Caco-2 (cell line): ENCODE measurements at regions not wholly inside any gene's neighbourhood (a gene's known extent, or its start where the extent isn't known, plus 50 kb on each side); places are given as distances from the start of the nearest gene placed in this dataset.

Experiments
- BruUV-seq: library from RNA; stranded (reverse); fragments of 400-500 nt; replicated peaks from 2 replicates; lab custom pipeline; 2021; lab: Mats Ljungman, UMichigan
- CTCF ChIA-PET: fragments of 300-600 bp; sonication (Branson Sonifier 250); formaldehyde crosslinking; loops from one replicate; lab custom pipeline; 2022; ENCODE audit warnings: antibody characterized with exemption; lab: Charles Lee
- POLR2A ChIA-PET: fragments of 300-600 bp; sonication (Branson Sonifier 250); formaldehyde crosslinking; loops from one replicate; lab custom pipeline; 2022; ENCODE audit warnings: antibody characterized with exemption; lab: Charles Lee
- DNase-seq, 2 experiments: peaks; one replicate each; pipeline versions ENCODE4 v3.0.0 to v3.0.0-alpha.2; 2020 to 2022
- H3K27me3 ChIP-seq: replicated peaks from 2 replicates; pipeline ENCODE4 v1.6.0; 2011; ENCODE audit warnings: low read length; ENCODE audit not compliant: control insufficient read depth, insufficient read depth
- H3K36me3 ChIP-seq: 2 replicates; pipeline ENCODE4 v1.5.1; 2011; ENCODE audit warnings: low read length; ENCODE audit not compliant: control insufficient read depth, insufficient read depth
- H3K4me1 ChIP-seq: fragments of 250-450 bp; sonication (Bioruptor Pico); 2 replicates; pipeline ENCODE4 v1.5.1; 2020; ENCODE audit warnings: mild to moderate bottlenecking
- H3K4me3 ChIP-seq: 2 replicates; pipeline ENCODE4 v1.5.1; 2011; ENCODE audit warnings: low read depth, mild to moderate bottlenecking, control low read depth, low read length
- H3K9me3 ChIP-seq: fragments of 250-450 bp; sonication (Bioruptor Pico); 2 replicates; pipeline ENCODE4 v1.5.1; 2020; ENCODE audit warnings: mild to moderate bottlenecking, moderate library complexity
- H3K27ac Mint-ChIP-seq: one replicate; pipeline ENCODE4 v1.8.0; 2022; ENCODE audit warnings: mixed read lengths; ENCODE audit not compliant: unreplicated experiment
- H3K27me3 Mint-ChIP-seq: one replicate; pipeline ENCODE4 v1.8.0; 2022; ENCODE audit warnings: mixed read lengths; ENCODE audit not compliant: insufficient read depth, unreplicated experiment
- H3K36me3 Mint-ChIP-seq: one replicate; pipeline ENCODE4 v1.8.0; 2022; ENCODE audit warnings: mild to moderate bottlenecking, mixed read lengths; ENCODE audit not compliant: insufficient read depth, unreplicated experiment
- H3K4me1 Mint-ChIP-seq: one replicate; pipeline ENCODE4 v1.8.0; 2022; ENCODE audit warnings: low read depth, mixed read lengths; ENCODE audit not compliant: unreplicated experiment
- H3K4me3 Mint-ChIP-seq: one replicate; pipeline ENCODE4 v1.8.0; 2022; ENCODE audit warnings: mild to moderate bottlenecking, moderate library complexity, mixed read lengths; ENCODE audit not compliant: unreplicated experiment
- H3K9me3 Mint-ChIP-seq: one replicate; pipeline ENCODE4 v1.8.0; 2022; ENCODE audit warnings: mixed read lengths; ENCODE audit not compliant: unreplicated experiment
- intact Hi-C: fragments of 100-400 bp; cut with micrococcal nuclease; formaldehyde crosslinking; loops from one replicate; pipeline ENCODE4 v1.10.0; 2022; ENCODE audit not compliant: unreplicated experiment
- TF ChIP-seq, protein P1 (sequence below), 2 experiments: fragments of 200-600 bp in 1 of 2; IDR thresholded peaks; 1 replicate in 1 of 2; 2 replicates in 1 of 2; pipeline versions ENCODE4 v1.5.1 to v1.8.0; 2011 to 2022; ENCODE audit warnings: antibody characterized with exemption in 1 of 2, control low read depth in 1 of 2, inconsistent platforms in 1 of 2, low read depth in 1 of 2, low read length in 1 of 2, mild to moderate bottlenecking in 1 of 2, moderate library complexity in 1 of 2; ENCODE audit not compliant: insufficient read depth in 1 of 2, severe bottlenecking in 1 of 2, unreplicated experiment in 1 of 2

DNA sequence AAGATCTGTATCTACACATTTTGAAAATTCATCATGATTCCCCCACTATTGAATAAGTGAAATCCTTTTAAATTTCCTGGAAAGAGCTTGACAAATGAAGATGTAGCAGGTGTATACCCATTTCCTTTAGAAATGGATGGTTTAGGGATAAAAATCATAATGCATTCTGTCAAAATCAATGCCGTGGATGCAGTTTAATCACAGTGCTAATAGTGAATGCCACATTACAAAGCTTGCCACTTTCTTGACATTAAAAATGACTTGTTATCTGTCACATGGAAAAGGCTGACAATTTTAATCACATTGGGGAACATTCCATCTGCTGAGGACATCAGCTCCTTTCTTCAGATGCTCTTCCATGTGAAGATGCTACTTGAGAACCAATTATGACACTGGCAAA lies 229.6 kb downstream of the GPAM start:
- TF ChIP-seq, protein P1, sequence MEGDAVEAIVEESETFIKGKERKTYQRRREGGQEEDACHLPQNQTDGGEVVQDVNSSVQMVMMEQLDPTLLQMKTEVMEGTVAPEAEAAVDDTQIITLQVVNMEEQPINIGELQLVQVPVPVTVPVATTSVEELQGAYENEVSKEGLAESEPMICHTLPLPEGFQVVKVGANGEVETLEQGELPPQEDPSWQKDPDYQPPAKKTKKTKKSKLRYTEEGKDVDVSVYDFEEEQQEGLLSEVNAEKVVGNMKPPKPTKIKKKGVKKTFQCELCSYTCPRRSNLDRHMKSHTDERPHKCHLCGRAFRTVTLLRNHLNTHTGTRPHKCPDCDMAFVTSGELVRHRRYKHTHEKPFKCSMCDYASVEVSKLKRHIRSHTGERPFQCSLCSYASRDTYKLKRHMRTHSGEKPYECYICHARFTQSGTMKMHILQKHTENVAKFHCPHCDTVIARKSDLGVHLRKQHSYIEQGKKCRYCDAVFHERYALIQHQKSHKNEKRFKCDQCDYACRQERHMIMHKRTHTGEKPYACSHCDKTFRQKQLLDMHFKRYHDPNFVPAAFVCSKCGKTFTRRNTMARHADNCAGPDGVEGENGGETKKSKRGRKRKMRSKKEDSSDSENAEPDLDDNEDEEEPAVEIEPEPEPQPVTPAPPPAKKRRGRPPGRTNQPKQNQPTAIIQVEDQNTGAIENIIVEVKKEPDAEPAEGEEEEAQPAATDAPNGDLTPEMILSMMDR (IDR thresholded peaks at IDR 0.05; ENCODE audit: insufficient read depth in 1 of 2, low read depth in 1 of 2, low read length in 1 of 2, severe bottlenecking in 1 of 2, unreplicated experiment in 1 of 2): no peak
- H3K27me3 Mint-ChIP-seq: peaks cover 2% of the 10 kb centered on the region
- Histone ChIP-seq H3K27me3 (no peaks in the 10 kb centered on the region), H3K36me3 (no peaks in the 10 kb centered on the region), H3K9me3 (peaks cover 22% of the 10 kb centered on the region), H3K4me1 (no peaks in the 10 kb centered on the region), H3K4me3 (no peak overlapping the region)
- H3K9me3 Mint-ChIP-seq: peaks cover 32% of the 10 kb centered on the region
- ChIA-PET CTCF (no interaction called here), POLR2A (no interaction called here)
- no peak overlapping the region for H3K27ac Mint-ChIP-seq
- no peaks in the 10 kb centered on the region for H3K4me1 Mint-ChIP-seq
- intact Hi-C loops: no loop called here
- no peak overlapping the region for H3K4me3 Mint-ChIP-seq
- DNase-seq: no peak
- no peaks in the 10 kb centered on the region for H3K36me3 Mint-ChIP-seq
- no TSS peak for BruUV-seq

DNA sequence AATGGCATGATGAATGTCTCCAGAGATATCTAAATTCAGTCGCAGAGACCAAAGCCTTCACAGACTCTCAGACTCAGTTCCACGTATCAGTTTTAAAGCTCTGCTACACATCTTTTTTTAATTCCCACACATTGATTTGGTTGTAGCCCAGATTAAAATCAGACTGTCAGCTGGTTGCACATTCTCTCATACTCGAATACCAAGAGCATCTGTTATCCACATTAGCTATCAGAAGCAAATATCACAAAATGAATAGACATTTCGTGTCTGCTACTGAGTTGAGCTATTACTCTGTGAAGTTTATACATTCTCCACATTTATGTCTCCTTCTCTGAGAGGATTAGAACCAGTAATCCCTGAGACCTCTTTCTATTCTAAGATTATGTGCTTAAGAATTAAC lies 229.2 kb downstream of the GPAM start:
- H3K9me3 ChIP-seq: peaks cover 22% of the 10 kb centered on the region
- Mint-ChIP-seq H3K9me3 (peaks cover 32% of the 10 kb centered on the region), H3K4me1 (no peaks in the 10 kb centered on the region), H3K36me3 (no peaks in the 10 kb centered on the region), H3K27ac (no peak overlapping the region), H3K27me3 (peaks cover 2% of the 10 kb centered on the region), H3K4me3 (no peak overlapping the region)
- intact Hi-C loops: no loop called here
- H3K4me1 ChIP-seq: no peaks in the 10 kb centered on the region
- ChIA-PET CTCF (no interaction called here), POLR2A (no interaction called here)
- H3K27me3 ChIP-seq: no peaks in the 10 kb centered on the region
- H3K36me3 ChIP-seq: no peaks in the 10 kb centered on the region
- H3K4me3 ChIP-seq: no peak overlapping the region
- BruUV-seq: no TSS peak
- TF ChIP-seq, protein P1 (IDR thresholded peaks at IDR 0.05; ENCODE audit: insufficient read depth in 1 of 2, low read depth in 1 of 2, low read length in 1 of 2, severe bottlenecking in 1 of 2, unreplicated experiment in 1 of 2): no peak
- no peak for DNase-seq

DNA sequence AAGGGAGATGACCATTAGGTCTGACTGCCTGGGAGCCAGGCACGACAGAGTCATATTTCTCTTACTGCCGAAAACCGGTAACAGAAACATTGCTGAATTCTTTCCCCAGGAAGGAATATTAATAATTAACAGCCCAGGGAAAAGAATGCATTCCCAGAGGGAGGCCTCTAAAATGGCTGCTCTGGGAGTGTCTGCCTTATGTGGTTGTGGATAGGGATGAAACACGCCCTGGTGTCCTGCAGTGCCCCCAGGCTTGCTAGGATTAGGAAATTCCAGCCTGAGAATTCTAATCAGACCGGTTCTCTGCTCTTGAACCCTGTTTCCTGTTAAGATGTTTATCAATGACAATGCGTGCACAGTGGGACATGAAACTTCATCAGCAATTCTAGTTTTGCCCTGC lies 226.7 kb downstream of the GPAM start:
- Mint-ChIP-seq H3K4me3 (no peak overlapping the region), H3K36me3 (no peaks in the 10 kb centered on the region), H3K27me3 (peaks cover 2% of the 10 kb centered on the region), H3K27ac (no peak overlapping the region), H3K4me1 (no peaks in the 10 kb centered on the region), H3K9me3 (peaks cover 32% of the 10 kb centered on the region)
- BruUV-seq: no TSS peak
- CTCF ChIA-PET: no interaction called here
- TF ChIP-seq, protein P1 (IDR thresholded peaks at IDR 0.05; ENCODE audit: insufficient read depth in 1 of 2, low read depth in 1 of 2, low read length in 1 of 2, severe bottlenecking in 1 of 2, unreplicated experiment in 1 of 2): no peak
- no peaks in the 10 kb centered on the region for H3K27me3 ChIP-seq
- no peaks in the 10 kb centered on the region for H3K4me1 ChIP-seq
- intact Hi-C loops: no loop called here
- peak in 1 of 2 experiments; percentile 25 for DNase-seq
- no peaks in the 10 kb centered on the region for H3K36me3 ChIP-seq
- peaks cover 22% of the 10 kb centered on the region for H3K9me3 ChIP-seq
- POLR2A ChIA-PET: no interaction called here
- no peak overlapping the region for H3K4me3 ChIP-seq
